ENCODE measurements at regions not wholly inside any gene's neighbourhood (a gene's known extent, or its start where the extent isn't known, plus 50 kb on each side); places are given as distances from the start of the nearest gene placed in this dataset.

DNA sequence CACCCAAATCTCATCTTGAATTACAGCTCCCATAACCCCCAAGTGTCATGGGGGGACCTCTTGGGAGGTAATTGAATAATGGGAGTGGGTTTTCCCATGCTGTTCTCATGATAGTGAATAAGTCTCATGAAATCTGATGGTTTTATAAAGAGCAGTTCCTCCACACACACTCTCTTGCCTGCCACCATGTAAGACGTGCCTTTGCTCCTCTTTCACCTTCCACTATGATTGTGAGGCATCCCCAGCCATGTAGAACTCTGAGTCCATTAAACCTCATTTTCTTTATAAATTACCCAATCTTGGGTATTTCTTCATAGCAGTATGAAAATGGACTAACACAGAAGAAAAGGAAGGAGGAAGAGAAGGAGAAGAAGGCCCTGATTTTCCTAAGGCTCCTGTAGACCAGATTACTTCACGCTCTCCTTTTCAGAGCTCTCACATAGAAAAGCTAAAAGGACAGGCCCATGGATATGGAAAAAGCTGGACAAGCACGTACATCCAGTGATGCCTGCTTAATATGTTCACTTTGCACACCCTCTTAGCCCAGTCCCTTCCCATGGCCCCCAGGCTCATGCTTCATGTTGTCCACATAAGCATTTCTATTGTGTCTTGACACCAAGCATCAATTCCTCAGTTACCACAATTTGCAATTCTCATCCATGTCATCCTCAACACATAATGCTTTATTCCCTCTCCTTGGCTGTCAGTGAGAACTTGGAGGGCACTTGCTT is 354.8 kb downstream of the CD83 start:
- H3K79me2 ChIP-seq (replicated peaks; ENCODE audit: insufficient read depth) = no peaks in the 10 kb centered on the region
- H3K36me3 Mint-ChIP-seq (ENCODE audit: low read depth) = peaks cover 17% of the 10 kb centered on the region
- no peak for ATAC-seq
- no peak overlapping the region for H3K4me3 Mint-ChIP-seq
- no peak overlapping the region for H2AFZ ChIP-seq
- peaks cover 3% of the 10 kb centered on the region for H3K27me3 Mint-ChIP-seq (ENCODE audit: insufficient read depth, low read depth, poor library complexity)
- H4K20me1 ChIP-seq (replicated peaks; ENCODE audit: insufficient read depth) = no peaks in the 10 kb centered on the region
- H3F3A ChIP-seq (replicated peaks; ENCODE audit: low read depth) = no peaks in the 10 kb centered on the region
- H3K36me3 ChIP-seq (ENCODE audit: insufficient read depth) = no peaks in the 10 kb centered on the region
- no peak overlapping the region for H3K4me3 ChIP-seq
- H3K27ac Mint-ChIP-seq = no peak overlapping the region
- H3K4me1 Mint-ChIP-seq = no peaks in the 10 kb centered on the region; the same call in 2 of the 3 replicates
- H3K4me1 ChIP-seq (ENCODE audit: insufficient read depth) = 0 out of 2 replicates have a peak, but pooled peaks cover under 1% of the 10 kb centered on the region
- no peaks in the 10 kb centered on the region for H3K27me3 ChIP-seq (ENCODE audit: insufficient read depth)
- H3K9me3 Mint-ChIP-seq = peaks cover 10% of the 10 kb centered on the region; the same call in 2 of the 3 replicates
- TF ChIP-seq, protein P1, sequence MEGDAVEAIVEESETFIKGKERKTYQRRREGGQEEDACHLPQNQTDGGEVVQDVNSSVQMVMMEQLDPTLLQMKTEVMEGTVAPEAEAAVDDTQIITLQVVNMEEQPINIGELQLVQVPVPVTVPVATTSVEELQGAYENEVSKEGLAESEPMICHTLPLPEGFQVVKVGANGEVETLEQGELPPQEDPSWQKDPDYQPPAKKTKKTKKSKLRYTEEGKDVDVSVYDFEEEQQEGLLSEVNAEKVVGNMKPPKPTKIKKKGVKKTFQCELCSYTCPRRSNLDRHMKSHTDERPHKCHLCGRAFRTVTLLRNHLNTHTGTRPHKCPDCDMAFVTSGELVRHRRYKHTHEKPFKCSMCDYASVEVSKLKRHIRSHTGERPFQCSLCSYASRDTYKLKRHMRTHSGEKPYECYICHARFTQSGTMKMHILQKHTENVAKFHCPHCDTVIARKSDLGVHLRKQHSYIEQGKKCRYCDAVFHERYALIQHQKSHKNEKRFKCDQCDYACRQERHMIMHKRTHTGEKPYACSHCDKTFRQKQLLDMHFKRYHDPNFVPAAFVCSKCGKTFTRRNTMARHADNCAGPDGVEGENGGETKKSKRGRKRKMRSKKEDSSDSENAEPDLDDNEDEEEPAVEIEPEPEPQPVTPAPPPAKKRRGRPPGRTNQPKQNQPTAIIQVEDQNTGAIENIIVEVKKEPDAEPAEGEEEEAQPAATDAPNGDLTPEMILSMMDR (conservative IDR thresholded peaks at IDR 0.05; ENCODE audit: low read depth in 2 of 2) = no peak
- no peak for TF ChIP-seq ZNF114 (CRISPR knock-in tag; IDR thresholded peaks at IDR 0.05)
- no peak for TF ChIP-seq EZH2phosphoT487 (IDR thresholded peaks at IDR 0.05; ENCODE audit: unreplicated experiment)
- TF ChIP-seq, protein P2, sequence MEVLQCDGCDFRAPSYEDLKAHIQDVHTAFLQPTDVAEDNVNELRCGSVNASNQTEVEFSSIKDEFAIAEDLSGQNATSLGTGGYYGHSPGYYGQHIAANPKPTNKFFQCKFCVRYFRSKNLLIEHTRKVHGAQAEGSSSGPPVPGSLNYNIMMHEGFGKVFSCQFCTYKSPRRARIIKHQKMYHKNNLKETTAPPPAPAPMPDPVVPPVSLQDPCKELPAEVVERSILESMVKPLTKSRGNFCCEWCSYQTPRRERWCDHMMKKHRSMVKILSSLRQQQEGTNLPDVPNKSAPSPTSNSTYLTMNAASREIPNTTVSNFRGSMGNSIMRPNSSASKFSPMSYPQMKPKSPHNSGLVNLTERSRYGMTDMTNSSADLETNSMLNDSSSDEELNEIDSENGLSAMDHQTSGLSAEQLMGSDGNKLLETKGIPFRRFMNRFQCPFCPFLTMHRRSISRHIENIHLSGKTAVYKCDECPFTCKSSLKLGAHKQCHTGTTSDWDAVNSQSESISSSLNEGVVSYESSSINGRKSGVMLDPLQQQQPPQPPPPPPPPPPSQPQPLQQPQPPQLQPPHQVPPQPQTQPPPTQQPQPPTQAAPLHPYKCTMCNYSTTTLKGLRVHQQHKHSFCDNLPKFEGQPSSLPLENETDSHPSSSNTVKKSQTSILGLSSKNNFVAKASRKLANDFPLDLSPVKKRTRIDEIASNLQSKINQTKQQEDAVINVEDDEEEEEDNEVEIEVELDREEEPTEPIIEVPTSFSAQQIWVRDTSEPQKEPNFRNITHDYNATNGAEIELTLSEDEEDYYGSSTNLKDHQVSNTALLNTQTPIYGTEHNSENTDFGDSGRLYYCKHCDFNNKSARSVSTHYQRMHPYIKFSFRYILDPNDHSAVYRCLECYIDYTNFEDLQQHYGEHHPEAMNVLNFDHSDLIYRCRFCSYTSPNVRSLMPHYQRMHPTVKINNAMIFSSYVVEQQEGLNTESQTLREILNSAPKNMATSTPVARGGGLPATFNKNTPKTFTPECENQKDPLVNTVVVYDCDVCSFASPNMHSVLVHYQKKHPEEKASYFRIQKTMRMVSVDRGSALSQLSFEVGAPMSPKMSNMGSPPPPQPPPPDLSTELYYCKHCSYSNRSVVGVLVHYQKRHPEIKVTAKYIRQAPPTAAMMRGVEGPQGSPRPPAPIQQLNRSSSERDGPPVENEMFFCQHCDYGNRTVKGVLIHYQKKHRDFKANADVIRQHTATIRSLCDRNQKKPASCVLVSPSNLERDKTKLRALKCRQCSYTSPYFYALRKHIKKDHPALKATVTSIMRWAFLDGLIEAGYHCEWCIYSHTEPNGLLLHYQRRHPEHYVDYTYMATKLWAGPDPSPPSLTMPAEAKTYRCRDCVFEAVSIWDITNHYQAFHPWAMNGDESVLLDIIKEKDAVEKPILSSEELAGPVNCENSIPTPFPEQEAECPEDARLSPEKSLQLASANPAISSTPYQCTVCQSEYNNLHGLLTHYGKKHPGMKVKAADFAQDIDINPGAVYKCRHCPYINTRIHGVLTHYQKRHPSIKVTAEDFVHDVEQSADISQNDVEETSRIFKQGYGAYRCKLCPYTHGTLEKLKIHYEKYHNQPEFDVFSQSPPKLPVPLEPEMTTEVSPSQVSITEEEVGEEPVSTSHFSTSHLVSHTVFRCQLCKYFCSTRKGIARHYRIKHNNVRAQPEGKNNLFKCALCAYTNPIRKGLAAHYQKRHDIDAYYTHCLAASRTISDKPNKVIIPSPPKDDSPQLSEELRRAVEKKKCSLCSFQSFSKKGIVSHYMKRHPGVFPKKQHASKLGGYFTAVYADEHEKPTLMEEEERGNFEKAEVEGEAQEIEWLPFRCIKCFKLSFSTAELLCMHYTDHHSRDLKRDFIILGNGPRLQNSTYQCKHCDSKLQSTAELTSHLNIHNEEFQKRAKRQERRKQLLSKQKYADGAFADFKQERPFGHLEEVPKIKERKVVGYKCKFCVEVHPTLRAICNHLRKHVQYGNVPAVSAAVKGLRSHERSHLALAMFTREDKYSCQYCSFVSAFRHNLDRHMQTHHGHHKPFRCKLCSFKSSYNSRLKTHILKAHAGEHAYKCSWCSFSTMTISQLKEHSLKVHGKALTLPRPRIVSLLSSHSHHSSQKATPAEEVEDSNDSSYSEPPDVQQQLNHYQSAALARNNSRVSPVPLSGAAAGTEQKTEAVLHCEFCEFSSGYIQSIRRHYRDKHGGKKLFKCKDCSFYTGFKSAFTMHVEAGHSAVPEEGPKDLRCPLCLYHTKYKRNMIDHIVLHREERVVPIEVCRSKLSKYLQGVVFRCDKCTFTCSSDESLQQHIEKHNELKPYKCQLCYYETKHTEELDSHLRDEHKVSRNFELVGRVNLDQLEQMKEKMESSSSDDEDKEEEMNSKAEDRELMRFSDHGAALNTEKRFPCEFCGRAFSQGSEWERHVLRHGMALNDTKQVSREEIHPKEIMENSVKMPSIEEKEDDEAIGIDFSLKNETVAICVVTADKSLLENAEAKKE (CRISPR knock-in tag; IDR thresholded peaks at IDR 0.05) = no peak
- TF ChIP-seq STAT1 (IDR thresholded peaks at IDR 0.05; ENCODE audit: unreplicated experiment) = no peak
- TF ChIP-seq POLR2AphosphoS5 (IDR thresholded peaks at IDR 0.05; ENCODE audit: low read depth) = no peak
- no peak for TF ChIP-seq ZNF331 (CRISPR knock-in tag; IDR thresholded peaks at IDR 0.05; ENCODE audit: low read depth)
- TF ChIP-seq EZH2 (IDR thresholded peaks at IDR 0.05; ENCODE audit: low read depth, unreplicated experiment) = no peak
- TF ChIP-seq, protein P3, sequence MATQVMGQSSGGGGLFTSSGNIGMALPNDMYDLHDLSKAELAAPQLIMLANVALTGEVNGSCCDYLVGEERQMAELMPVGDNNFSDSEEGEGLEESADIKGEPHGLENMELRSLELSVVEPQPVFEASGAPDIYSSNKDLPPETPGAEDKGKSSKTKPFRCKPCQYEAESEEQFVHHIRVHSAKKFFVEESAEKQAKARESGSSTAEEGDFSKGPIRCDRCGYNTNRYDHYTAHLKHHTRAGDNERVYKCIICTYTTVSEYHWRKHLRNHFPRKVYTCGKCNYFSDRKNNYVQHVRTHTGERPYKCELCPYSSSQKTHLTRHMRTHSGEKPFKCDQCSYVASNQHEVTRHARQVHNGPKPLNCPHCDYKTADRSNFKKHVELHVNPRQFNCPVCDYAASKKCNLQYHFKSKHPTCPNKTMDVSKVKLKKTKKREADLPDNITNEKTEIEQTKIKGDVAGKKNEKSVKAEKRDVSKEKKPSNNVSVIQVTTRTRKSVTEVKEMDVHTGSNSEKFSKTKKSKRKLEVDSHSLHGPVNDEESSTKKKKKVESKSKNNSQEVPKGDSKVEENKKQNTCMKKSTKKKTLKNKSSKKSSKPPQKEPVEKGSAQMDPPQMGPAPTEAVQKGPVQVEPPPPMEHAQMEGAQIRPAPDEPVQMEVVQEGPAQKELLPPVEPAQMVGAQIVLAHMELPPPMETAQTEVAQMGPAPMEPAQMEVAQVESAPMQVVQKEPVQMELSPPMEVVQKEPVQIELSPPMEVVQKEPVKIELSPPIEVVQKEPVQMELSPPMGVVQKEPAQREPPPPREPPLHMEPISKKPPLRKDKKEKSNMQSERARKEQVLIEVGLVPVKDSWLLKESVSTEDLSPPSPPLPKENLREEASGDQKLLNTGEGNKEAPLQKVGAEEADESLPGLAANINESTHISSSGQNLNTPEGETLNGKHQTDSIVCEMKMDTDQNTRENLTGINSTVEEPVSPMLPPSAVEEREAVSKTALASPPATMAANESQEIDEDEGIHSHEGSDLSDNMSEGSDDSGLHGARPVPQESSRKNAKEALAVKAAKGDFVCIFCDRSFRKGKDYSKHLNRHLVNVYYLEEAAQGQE (IDR thresholded peaks at IDR 0.05; ENCODE audit: unreplicated experiment) = no peak
- no peak for TF ChIP-seq JUNB (IDR thresholded peaks at IDR 0.05; ENCODE audit: unreplicated experiment)
- no peak for TF ChIP-seq CREB1 (CRISPR knock-in tag; IDR thresholded peaks at IDR 0.05; ENCODE audit: low read depth)
- TF ChIP-seq NANOG (IDR thresholded peaks at IDR 0.05; ENCODE audit: borderline replicate concordance) = no peak
- TF ChIP-seq, protein P4, sequence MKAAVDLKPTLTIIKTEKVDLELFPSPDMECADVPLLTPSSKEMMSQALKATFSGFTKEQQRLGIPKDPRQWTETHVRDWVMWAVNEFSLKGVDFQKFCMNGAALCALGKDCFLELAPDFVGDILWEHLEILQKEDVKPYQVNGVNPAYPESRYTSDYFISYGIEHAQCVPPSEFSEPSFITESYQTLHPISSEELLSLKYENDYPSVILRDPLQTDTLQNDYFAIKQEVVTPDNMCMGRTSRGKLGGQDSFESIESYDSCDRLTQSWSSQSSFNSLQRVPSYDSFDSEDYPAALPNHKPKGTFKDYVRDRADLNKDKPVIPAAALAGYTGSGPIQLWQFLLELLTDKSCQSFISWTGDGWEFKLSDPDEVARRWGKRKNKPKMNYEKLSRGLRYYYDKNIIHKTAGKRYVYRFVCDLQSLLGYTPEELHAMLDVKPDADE (IDR thresholded peaks at IDR 0.05) = no peak
- no peak for DNase-seq (ENCODE audit: low spot score)
- peaks cover 11% of the 10 kb centered on the region for H3K9me2 ChIP-seq (ENCODE audit: insufficient read depth)
- no peak overlapping the region for H3K4me2 ChIP-seq
- no peak overlapping the region for H3K27ac ChIP-seq (ENCODE audit: low read depth)
